ENCODE measurements at regions not wholly inside any gene's neighbourhood (a gene's known extent, or its start where the extent isn't known, plus 50 kb on each side); places are given as distances from the start of the nearest gene placed in this dataset.

- TF ChIP-seq ZNF843 (tag by site-specific recombination; IDR thresholded peaks at IDR 0.05), result no peak
Observed at GRCh38 chr2:176612036-176612435, 342.8 kb downstream of the MTX2 start (continued).

- no peak overlapping the region for H3K4me3 ChIP-seq (ENCODE audit: low read depth, low read length)
- H3K4me1 ChIP-seq (ENCODE audit: control insufficient read depth, insufficient read depth, low read length), result 0 out of 2 replicates have a peak, but pooled peaks cover 5% of the 10 kb centered on the region
- no peaks in the 10 kb centered on the region for H3K9me3 ChIP-seq (ENCODE audit: control insufficient read depth, insufficient read depth, low read depth, low read length)
- ChIA-PET CTCF (interaction anchor here (1.5 kb wide), 1 partner anchor 41 kb away, joined by 3 read pairs; no protein-coding TSS in a partner anchor), POLR2A (no interaction called here)
- no peaks in the 10 kb centered on the region for H3K36me3 ChIP-seq (ENCODE audit: control insufficient read depth in 2 of 2, insufficient read depth in 1 of 2, low read length in 2 of 2)
- TF ChIP-seq ZNF426 (tag by site-specific recombination; IDR thresholded peaks at IDR 0.05) (no peak), ZNF132 (tag by site-specific recombination; IDR thresholded peaks at IDR 0.05; ENCODE audit: borderline replicate concordance) (no peak), ZNF600 (tag by site-specific recombination; IDR thresholded peaks at IDR 0.05) (peak; percentile 39; the same call in 1 of the 2 replicates)
- H3K27ac ChIP-seq (ENCODE audit: extremely low read depth, low read depth, low read length), result no peak overlapping the region
Observed at GRCh38 chr2:176612736-176613135, 343.5 kb downstream of the MTX2 start.

- H3K4me1 ChIP-seq (ENCODE audit: control insufficient read depth, insufficient read depth, low read length), result 0 out of 2 replicates have a peak, but pooled peaks cover 5% of the 10 kb centered on the region
- no peaks in the 10 kb centered on the region for H3K36me3 ChIP-seq (ENCODE audit: control insufficient read depth in 2 of 2, insufficient read depth in 1 of 2, low read length in 2 of 2)
- H3K9me3 ChIP-seq (ENCODE audit: control insufficient read depth, insufficient read depth, low read depth, low read length), result no peaks in the 10 kb centered on the region
- CTCF ChIA-PET, result interaction anchor here (0.9 to 1.5 kb wide), 3 partner anchors 24 to 41 kb away, joined by 3 to 4 read pairs (median 3); no protein-coding TSS in a partner anchor
- no peak overlapping the region for H3K27ac ChIP-seq (ENCODE audit: extremely low read depth, low read depth, low read length)
- 0 out of 2 replicates have a peak, but pooled peaks have one; percentile 20 for TF ChIP-seq ZNF366 (tag by site-specific recombination; conservative IDR thresholded peaks at IDR 0.05)
- TF ChIP-seq ZNF571 (tag by site-specific recombination; IDR thresholded peaks at IDR 0.05), result no peak
- TF ChIP-seq ZNF670 (tag by site-specific recombination; IDR thresholded peaks at IDR 0.05; ENCODE audit: low read depth), result no peak
- TF ChIP-seq PRDM6 (tag by site-specific recombination; IDR thresholded peaks at IDR 0.05), result peak; percentile 67
- no peak for TF ChIP-seq GFI1B (tag by site-specific recombination; IDR thresholded peaks at IDR 0.05)
- TF ChIP-seq ZNF16 (tag by site-specific recombination; IDR thresholded peaks at IDR 0.05; ENCODE audit: low read depth), result no peak
- TF ChIP-seq ZBTB6 (tag by site-specific recombination; IDR thresholded peaks at IDR 0.05), result no peak
- H3K4me3 ChIP-seq (ENCODE audit: low read depth, low read length), result no peak overlapping the region
- POLR2A ChIA-PET, result no interaction called here
Observed at GRCh38 chr2:176613323-176613987, 344.2 kb downstream of the MTX2 start.

- H3K36me3 ChIP-seq (ENCODE audit: control insufficient read depth in 2 of 2, insufficient read depth in 1 of 2, low read length in 2 of 2), result no peaks in the 10 kb centered on the region
- POLR2A ChIA-PET, result no interaction called here
- TF ChIP-seq ZBTB7A (tag by site-specific recombination; IDR thresholded peaks at IDR 0.05; ENCODE audit: low read depth), result no peak
- peak; percentile 58; the same call in 1 of the 2 replicates for TF ChIP-seq ZNF350 (tag by site-specific recombination; IDR thresholded peaks at IDR 0.05)
- H3K4me3 ChIP-seq (ENCODE audit: low read depth, low read length), result no peak overlapping the region
- H3K9me3 ChIP-seq (ENCODE audit: control insufficient read depth, insufficient read depth, low read depth, low read length), result no peaks in the 10 kb centered on the region
- H3K27ac ChIP-seq (ENCODE audit: extremely low read depth, low read depth, low read length), result no peak overlapping the region
- H3K4me1 ChIP-seq (ENCODE audit: control insufficient read depth, insufficient read depth, low read length), result 0 out of 2 replicates have a peak, but pooled peaks cover 5% of the 10 kb centered on the region
- CTCF ChIA-PET, result interaction anchor here (0.5 to 1.3 kb wide), 5 partner anchors 16 to 503 kb away, joined by 3 to 6 read pairs (median 3); no protein-coding TSS in a partner anchor
Observed at GRCh38 chr2:176614049-176614448, 344.8 kb downstream of the MTX2 start.
